ENCODE measurements at regions not wholly inside any gene's neighbourhood (a gene's known extent, or its start where the extent isn't known, plus 50 kb on each side); places are given as distances from the start of the nearest gene placed in this dataset.

GRCh38 chr20:52290569-52290968, 99.0 kb upstream of the ZFP64 start:
- H3K79me2 ChIP-seq (ENCODE audit: insufficient read depth, low read length) = no peaks in the 10 kb centered on the region
- no peak for TF ChIP-seq TAF15 (IDR thresholded peaks at IDR 0.05; ENCODE audit: low read depth, low read length, poor library complexity, severe bottlenecking)
- TF ChIP-seq TOE1 (CRISPR knock-in tag; IDR thresholded peaks at IDR 0.05) = no peak
- peak; percentile 28 for TF ChIP-seq HNRNPK (IDR thresholded peaks at IDR 0.05; ENCODE audit: low read depth, low read length, poor library complexity, severe bottlenecking)
- TF ChIP-seq MTF2 (CRISPR knock-in tag; IDR thresholded peaks at IDR 0.05; ENCODE audit: borderline replicate concordance) = no peak
- no peak for TF ChIP-seq SRSF9 (IDR thresholded peaks at IDR 0.05; ENCODE audit: borderline replicate concordance, insufficient read depth, low read depth, low read length, poor library complexity, severe bottlenecking)
- no peak for TF ChIP-seq MYNN (CRISPR knock-in tag; IDR thresholded peaks at IDR 0.05; ENCODE audit: low read depth)
- no TSS peak for BruUV-seq (replicated peaks)

DNA sequence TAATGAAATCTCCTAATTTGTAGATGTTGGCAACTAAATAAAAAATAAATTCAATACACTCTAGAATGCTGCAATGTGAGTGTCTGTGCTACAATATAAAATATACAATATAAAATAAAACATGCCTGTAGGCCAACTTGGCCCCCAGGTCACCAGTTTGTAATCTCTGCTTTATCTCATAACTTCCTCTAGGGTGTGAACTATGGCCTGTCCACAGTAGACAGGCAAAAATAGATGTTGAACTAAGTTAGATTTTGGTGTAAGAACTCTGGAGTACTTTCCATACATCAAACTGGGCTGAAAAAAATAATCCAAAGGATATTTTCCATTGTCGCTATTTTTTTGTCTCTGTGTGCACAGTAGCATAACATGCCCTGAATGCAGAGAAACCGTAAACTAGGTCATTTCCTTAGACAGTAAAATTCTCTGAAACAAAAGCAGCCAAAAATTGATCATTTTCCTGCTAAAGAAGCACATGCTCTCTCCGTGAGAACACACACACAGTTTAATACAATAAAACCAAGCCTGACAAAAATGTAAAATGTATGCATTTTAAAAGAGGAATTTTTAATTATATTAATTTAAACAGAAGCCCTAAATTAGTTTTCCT, 98.5 kb upstream of the ZFP64 start:
- BruUV-seq (replicated peaks) = no TSS peak
- H3K27me3 ChIP-seq (ENCODE audit: control insufficient read depth in 1 of 2, insufficient read depth in 2 of 2, low read length in 2 of 2) = no peaks in the 10 kb centered on the region
- POLR2A ChIA-PET = no interaction called here
- no peak overlapping the region for H3K4me3 ChIP-seq (replicated peaks in 1 of 3; ENCODE audit: insufficient read depth in 1 of 3, low read depth in 2 of 3, low read length in 3 of 3)
- 7% methylated on average over 3 of the region's 3 CpGs for WGBS (ENCODE audit: low lambda C conversion rate)
- H4K20me1 ChIP-seq (ENCODE audit: insufficient read depth, low read length) = no peaks in the 10 kb centered on the region
- no peak overlapping the region for H2AFZ ChIP-seq (ENCODE audit: low read length)
- H3K36me3 ChIP-seq (replicated peaks in 1 of 2; ENCODE audit: control insufficient read depth in 1 of 2, insufficient read depth in 2 of 2, low read length in 2 of 2) = no peaks in the 10 kb centered on the region
- peak; percentile 47 for ATAC-seq
- no peak overlapping the region for H3K9ac ChIP-seq (ENCODE audit: insufficient read depth, low read depth, low read length)
- H3K27ac ChIP-seq (ENCODE audit: extremely low read length, insufficient read depth, low read length) = no peak overlapping the region
- H3K4me2 ChIP-seq (ENCODE audit: low read depth, low read length) = no peak overlapping the region
- no peaks in the 10 kb centered on the region for H3K9me3 ChIP-seq (ENCODE audit: low read length)
- in situ Hi-C loops (cut with HindIII; ENCODE audit: extremely low pct_ligation_motif_present, low pct_unique_long_range_greater_than_20kb) = no loop called here
- no peaks in the 10 kb centered on the region for H3K4me1 ChIP-seq (ENCODE audit: insufficient read depth, low read length)
- H3K79me2 ChIP-seq (ENCODE audit: insufficient read depth, low read length) = no peaks in the 10 kb centered on the region
- FAIRE-seq = no peak
- CTCF ChIA-PET (ENCODE audit: low intra/inter-chr PET ratio, low total read pairs) = no interaction called here
- intact Hi-C loops (cut with micrococcal nuclease; ENCODE audit: unreplicated experiment) = no loop called here
- DNase-seq (ENCODE audit: low spot score) = no peak
- TF ChIP-seq ZNF839 (CRISPR knock-in tag; IDR thresholded peaks at IDR 0.05; ENCODE audit: borderline replicate concordance) (no peak), NFKB2 (CRISPR knock-in tag; IDR thresholded peaks at IDR 0.05; ENCODE audit: borderline replicate concordance) (no peak)

More at GRCh38 chr20:52290569-52290968, 99.0 kb upstream of the ZFP64 start:
- no peak for ATAC-seq
- no peak overlapping the region for H2AFZ ChIP-seq (ENCODE audit: low read length)
- DNase-seq (ENCODE audit: low spot score) = no peak
- ChIA-PET CTCF (ENCODE audit: low intra/inter-chr PET ratio, low total read pairs) (no interaction called here), POLR2A (no interaction called here)
- H4K20me1 ChIP-seq (ENCODE audit: insufficient read depth, low read length) = no peaks in the 10 kb centered on the region
- no peaks in the 10 kb centered on the region for H3K36me3 ChIP-seq (replicated peaks in 1 of 2; ENCODE audit: control insufficient read depth in 1 of 2, insufficient read depth in 2 of 2, low read length in 2 of 2)
- H3K9me3 ChIP-seq (ENCODE audit: low read length) = no peaks in the 10 kb centered on the region
- no peaks in the 10 kb centered on the region for H3K4me1 ChIP-seq (ENCODE audit: insufficient read depth, low read length)
- H3K27me3 ChIP-seq (ENCODE audit: control insufficient read depth in 1 of 2, insufficient read depth in 2 of 2, low read length in 2 of 2) = no peaks in the 10 kb centered on the region
- intact Hi-C loops (cut with micrococcal nuclease; ENCODE audit: unreplicated experiment) (no loop called here), in situ Hi-C loops (cut with HindIII; ENCODE audit: extremely low pct_ligation_motif_present, low pct_unique_long_range_greater_than_20kb) (no loop called here)
- H3K4me3 ChIP-seq (replicated peaks in 1 of 3; ENCODE audit: insufficient read depth in 1 of 3, low read depth in 2 of 3, low read length in 3 of 3) = no peak overlapping the region
- no peak for FAIRE-seq
- no peak overlapping the region for H3K27ac ChIP-seq (ENCODE audit: extremely low read length, insufficient read depth, low read length)
- no peak overlapping the region for H3K9ac ChIP-seq (ENCODE audit: insufficient read depth, low read depth, low read length)
- no peak overlapping the region for H3K4me2 ChIP-seq (ENCODE audit: low read depth, low read length)
- 23% methylated on average over 4 of the region's 4 CpGs for WGBS (ENCODE audit: low lambda C conversion rate)
